Psoas muscle (tissue), 7 donors: ENCODE measurements at regions not wholly inside any gene's neighbourhood (a gene's known extent, or its start where the extent isn't known, plus 50 kb on each side); places are given as distances from the start of the nearest gene placed in this dataset.

Experiments
- ATAC-seq, 4 donors: fragments of 200-7000 bp; cut with Tn5 transposase; one replicate each; pipeline ENCODE4 v1.9.1; 2020; ENCODE audit warnings: moderate library complexity in 3 of 4, mild to moderate bottlenecking in 2 of 4
- DNase-seq, 2 donors: peaks; one replicate each; pipeline ENCODE4 v3.0.0-alpha.2; 2020
- H3K27ac ChIP-seq: fragments of 200-600 bp; one replicate; pipeline ENCODE4 v1.8.0; 2022
- H3K27me3 ChIP-seq, 3 donors: fragments of 200-600 bp in 1 of 3; one replicate each; pipeline versions ENCODE4 v1.6.1 to v1.8.0; 2013 to 2022; ENCODE audit warnings: low read length in 2 of 3, mild to moderate bottlenecking in 2 of 3, moderate library complexity in 1 of 3; ENCODE audit not compliant: insufficient read depth in 3 of 3
- H3K36me3 ChIP-seq, 2 donors: fragments of 200-600 bp in 1 of 2; one replicate each; pipeline versions ENCODE4 v1.6.1 to v1.8.0; 2013 to 2022; ENCODE audit warnings: low read depth in 1 of 2, mild to moderate bottlenecking in 1 of 2, moderate library complexity in 1 of 2; ENCODE audit not compliant: insufficient read depth in 1 of 2
- H3K4me1 ChIP-seq: fragments of 200-600 bp; one replicate; pipeline ENCODE4 v1.8.0; 2022
- H3K4me3 ChIP-seq: fragments of 200-600 bp; one replicate; pipeline ENCODE4 v1.8.0; 2022; ENCODE audit warnings: mild to moderate bottlenecking
- H3K9me3 ChIP-seq: fragments of 200-600 bp; one replicate; pipeline ENCODE4 v1.8.0; 2022
- WGBS, 3 donors: extraction: QIAGEN DNeasy Blood & Tissue Kit; methylation state at CpG; one replicate each; pipeline versions ENCODE4 v1.1.6 to v1.1.7; 2013; 5-methylcytosine and 5-hydroxymethylcytosine counted together
- intact Hi-C, 2 donors: fragments of 100-400 bp; cut with DNase I; formaldehyde crosslinking; loops; one replicate each; pipeline versions ENCODE4 v1.11.0 to v1.14.2; 2022
- TF ChIP-seq, protein P1 (sequence below): fragments of 200-600 bp; IDR thresholded peaks from one replicate; pipeline ENCODE4 v1.8.0; 2022; ENCODE audit warnings: antibody characterized with exemption
- donor health status: healthy with polysubstance abuse.
- donor health status: DM: no; HTN: no; CAD: no; lungs with moderate emphysema.
- donor health status: Bipolar disorder and iron deficiency.
- donor health status: healthy.
- donor health status: DM: yes; HTN: yes; CAD: no.
- donor health status: DM: no; HTN: no; CAD: no.
- donor health status: DM: yes; HTN: yes; CAD: no.

DNA sequence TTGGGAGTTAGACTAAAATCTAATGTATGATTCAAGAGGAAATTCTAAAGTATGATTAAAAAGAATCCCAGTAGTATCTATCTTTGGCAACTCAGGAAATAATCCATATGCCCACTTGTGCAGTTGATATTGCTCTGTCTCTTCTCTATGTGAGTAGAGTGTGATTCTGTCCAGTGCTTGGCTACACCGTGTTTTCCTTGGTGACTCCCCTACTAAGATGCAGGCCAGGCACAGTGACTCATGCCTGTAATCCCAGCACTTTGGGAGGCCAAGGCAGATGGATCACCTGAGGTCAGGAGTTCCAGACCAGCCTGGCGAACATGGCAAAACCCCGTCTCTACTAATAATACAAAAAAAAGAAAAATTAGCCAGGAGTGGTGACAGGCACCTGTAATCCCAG, 495.4 kb downstream of the MAT2B start:
- DNase-seq (no peak), ATAC-seq (no peak)
- no peaks in the 10 kb centered on the region for H3K9me3 ChIP-seq
- TF ChIP-seq, protein P1, sequence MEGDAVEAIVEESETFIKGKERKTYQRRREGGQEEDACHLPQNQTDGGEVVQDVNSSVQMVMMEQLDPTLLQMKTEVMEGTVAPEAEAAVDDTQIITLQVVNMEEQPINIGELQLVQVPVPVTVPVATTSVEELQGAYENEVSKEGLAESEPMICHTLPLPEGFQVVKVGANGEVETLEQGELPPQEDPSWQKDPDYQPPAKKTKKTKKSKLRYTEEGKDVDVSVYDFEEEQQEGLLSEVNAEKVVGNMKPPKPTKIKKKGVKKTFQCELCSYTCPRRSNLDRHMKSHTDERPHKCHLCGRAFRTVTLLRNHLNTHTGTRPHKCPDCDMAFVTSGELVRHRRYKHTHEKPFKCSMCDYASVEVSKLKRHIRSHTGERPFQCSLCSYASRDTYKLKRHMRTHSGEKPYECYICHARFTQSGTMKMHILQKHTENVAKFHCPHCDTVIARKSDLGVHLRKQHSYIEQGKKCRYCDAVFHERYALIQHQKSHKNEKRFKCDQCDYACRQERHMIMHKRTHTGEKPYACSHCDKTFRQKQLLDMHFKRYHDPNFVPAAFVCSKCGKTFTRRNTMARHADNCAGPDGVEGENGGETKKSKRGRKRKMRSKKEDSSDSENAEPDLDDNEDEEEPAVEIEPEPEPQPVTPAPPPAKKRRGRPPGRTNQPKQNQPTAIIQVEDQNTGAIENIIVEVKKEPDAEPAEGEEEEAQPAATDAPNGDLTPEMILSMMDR, result no peak
- no peak overlapping the region for H3K4me3 ChIP-seq
- intact Hi-C loops, result no loop called here
- no peaks in the 10 kb centered on the region for H3K36me3 ChIP-seq
- no peak overlapping the region for H3K27ac ChIP-seq
- no peaks in the 10 kb centered on the region for H3K27me3 ChIP-seq
- 61 to 84% (median 72%) methylated on average over 3 of the region's 3 CpGs for WGBS, 3 donors
- H3K4me1 ChIP-seq, result no peaks in the 10 kb centered on the region

DNA sequence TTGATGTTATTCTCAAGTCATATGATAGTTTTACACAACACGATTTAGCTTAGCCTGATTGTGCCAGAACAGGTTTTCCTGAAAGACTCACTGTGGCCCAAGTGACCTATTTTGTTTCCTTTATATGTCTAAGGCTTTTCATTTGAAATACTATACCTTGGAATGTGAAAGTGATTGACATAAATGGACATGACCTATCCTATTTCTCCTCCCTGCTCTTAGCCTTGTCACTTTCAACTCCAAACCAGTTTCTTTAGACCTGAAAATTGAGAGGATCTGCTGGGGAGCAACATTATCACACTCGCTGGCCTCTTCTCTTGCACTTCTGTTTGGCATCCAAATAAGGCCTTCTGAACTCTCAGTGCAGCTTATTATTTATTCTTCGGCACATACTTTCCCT, 496.8 kb downstream of the MAT2B start:
- no peaks in the 10 kb centered on the region for H3K9me3 ChIP-seq
- H3K4me3 ChIP-seq, result no peak overlapping the region
- no peaks in the 10 kb centered on the region for H3K4me1 ChIP-seq
- no peaks in the 10 kb centered on the region for H3K27me3 ChIP-seq
- no peak overlapping the region for H3K27ac ChIP-seq
- intact Hi-C loops, result no loop called here
- no peak for DNase-seq
- H3K36me3 ChIP-seq, result no peaks in the 10 kb centered on the region
- 29 to 38% (median 31%) methylated on average over 3 of the region's 3 CpGs for WGBS, 3 donors
- ATAC-seq, result no peak
- TF ChIP-seq, protein P1, result no peak

DNA sequence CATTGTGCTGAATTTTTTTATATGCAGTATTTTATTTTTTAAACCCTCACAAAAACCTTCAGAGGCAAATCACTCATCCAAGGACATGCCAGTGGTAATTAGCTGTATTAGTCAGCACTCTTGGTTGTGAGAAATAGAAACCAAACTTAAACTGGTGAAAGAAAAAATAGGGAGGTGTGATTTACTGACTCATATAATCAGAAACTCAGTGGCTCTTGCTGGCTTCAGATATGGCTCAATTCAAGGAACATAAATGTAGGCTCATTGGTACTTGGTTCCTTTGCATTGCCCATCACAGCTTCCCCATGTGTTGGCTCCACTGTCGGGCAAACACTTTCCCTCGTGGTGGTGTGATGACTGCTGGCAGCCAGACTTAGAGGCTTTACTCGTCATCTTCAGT, 497.2 kb downstream of the MAT2B start:
- intact Hi-C loops, result no loop called here
- Histone ChIP-seq H3K4me1 (no peaks in the 10 kb centered on the region), H3K4me3 (no peak overlapping the region), H3K9me3 (no peaks in the 10 kb centered on the region), H3K36me3 (no peaks in the 10 kb centered on the region), H3K27me3 (no peaks in the 10 kb centered on the region), H3K27ac (no peak overlapping the region)
- 42 to 56% (median 45%) methylated on average over 3 of the region's 3 CpGs for WGBS, 3 donors
- TF ChIP-seq, protein P1, result no peak
- ATAC-seq, result no peak
- no peak for DNase-seq

DNA sequence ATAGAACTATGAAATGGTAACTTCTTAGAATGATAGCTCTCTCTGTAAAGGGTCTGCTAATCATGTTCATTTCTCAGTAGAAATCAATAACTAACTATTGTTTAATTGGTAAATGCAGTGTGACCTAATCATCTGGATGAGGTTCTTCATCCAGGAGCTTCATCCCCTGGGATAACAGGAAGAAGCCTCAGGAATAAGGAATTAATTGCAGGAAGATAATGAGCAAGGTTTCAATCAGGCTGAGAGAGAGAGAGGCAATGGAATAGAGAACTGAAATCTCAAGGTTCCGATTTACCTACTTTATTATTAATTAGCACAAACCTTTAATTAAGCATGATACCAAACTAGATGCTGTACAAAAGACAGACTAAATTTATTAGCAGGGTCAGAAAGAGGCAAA, 499.7 kb downstream of the MAT2B start:
- Histone ChIP-seq H3K36me3 (no peaks in the 10 kb centered on the region), H3K27ac (no peak overlapping the region), H3K9me3 (no peaks in the 10 kb centered on the region), H3K4me3 (no peak overlapping the region), H3K4me1 (no peaks in the 10 kb centered on the region), H3K27me3 (no peaks in the 10 kb centered on the region)
- DNase-seq (no peak), ATAC-seq (no peak)
- intact Hi-C loops, result no loop called here
- WGBS, 3 donors, result 87 to 89% (median 88%) methylated on average over 1 of the region's 1 CpG
- TF ChIP-seq, protein P1, result no peak

DNA sequence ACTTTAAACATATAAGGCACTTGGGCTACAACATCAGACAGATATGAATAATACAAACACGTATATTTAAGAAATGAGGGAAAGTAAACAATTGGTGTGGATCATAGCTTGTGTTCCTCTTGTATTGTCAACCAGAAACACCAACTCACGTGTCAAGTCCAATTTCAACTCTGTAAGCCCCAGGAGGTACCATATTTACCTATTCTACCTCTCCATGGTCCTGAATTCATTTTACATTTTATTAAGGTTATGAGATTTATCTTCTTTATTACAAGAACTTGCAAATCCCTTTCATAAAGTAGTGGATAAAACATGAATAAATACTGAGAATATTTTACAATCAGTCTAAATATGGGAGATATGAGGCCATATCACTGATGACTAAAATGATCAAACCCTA, 501.6 kb downstream of the MAT2B start:
- intact Hi-C loops, result no loop called here
- Histone ChIP-seq H3K36me3 (no peaks in the 10 kb centered on the region), H3K4me1 (no peaks in the 10 kb centered on the region), H3K27ac (no peak overlapping the region), H3K4me3 (no peak overlapping the region), H3K27me3 (no peaks in the 10 kb centered on the region), H3K9me3 (no peaks in the 10 kb centered on the region)
- TF ChIP-seq, protein P1, result no peak
- 64 to 77% (median 71%) methylated on average over 2 of the region's 2 CpGs for WGBS, 3 donors
- DNase-seq, result no peak
- no peak for ATAC-seq
